Stimulated activated CD8-positive, alpha-beta memory T cell treated with anti-CD3 and anti-CD28 coated beads, Interleukin-12 subunit alpha, Interleukin-12 subunit beta, amount 100 ng/mL, for 4 hours (primary cell): ENCODE measurements at regions not wholly inside any gene's neighbourhood (a gene's known extent, or its start where the extent isn't known, plus 50 kb on each side); places are given as distances from the start of the nearest gene placed in this dataset.

Source experiments
- DNase-seq: peaks from one replicate; pipeline ENCODE4 v3.0.0-alpha.2; 2020; ENCODE audit warnings: low read depth

GRCh38 chr10:24120646-24121045 lies 88.3 kb upstream of the KIAA1217 start:
- no peak for DNase-seq

DNA sequence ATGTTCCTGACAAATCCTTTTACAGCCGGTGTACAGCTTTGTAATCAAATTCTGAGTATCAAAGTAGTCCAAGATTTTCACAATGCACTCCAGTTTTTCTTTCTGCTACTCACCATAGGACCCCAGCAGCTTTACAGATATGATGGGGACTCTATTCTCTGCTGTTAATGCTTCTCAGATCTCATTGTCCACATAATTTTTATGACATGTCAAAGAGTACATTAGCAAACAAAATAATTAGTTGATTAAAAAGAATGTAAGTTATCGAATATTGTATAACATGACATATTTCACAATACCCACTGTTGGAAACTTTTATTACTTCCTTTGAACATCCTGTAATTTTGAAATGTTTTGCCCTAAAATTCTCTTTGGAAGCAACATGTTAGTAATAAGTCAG lies 81.4 kb upstream of the KIAA1217 start:
- DNase-seq = no peak

DNA sequence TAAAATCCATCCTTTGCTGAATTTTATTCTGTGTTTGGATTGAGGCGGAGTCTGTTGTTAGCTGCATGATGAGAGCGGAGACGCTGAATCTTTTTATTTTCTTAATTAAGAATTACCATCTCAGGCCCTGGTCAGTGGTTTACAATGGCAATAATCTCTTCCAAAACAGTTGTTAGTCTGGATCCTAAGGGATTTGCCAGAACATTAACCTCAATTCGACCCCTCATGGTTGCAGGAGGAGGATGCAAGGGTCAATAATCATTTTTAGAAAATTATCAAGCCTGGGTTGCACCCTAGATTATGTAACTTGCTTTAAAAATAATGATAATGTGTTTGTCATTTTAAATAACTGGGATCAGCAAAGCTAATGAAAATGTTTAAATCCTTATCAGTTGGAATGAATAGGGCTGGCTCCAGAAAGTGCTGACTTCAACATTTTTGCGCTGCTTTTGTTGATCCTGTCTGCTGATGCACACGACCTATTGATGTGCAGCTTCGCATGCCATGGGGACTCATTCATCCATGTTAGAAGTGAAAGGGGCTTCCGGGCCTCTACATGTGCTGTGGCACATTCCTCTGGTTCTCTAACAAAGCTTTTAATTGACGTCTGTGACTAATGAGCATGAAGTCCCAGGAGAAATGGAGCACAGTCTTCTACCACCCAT lies 80.7 kb upstream of the KIAA1217 start:
- no peak for DNase-seq

DNA sequence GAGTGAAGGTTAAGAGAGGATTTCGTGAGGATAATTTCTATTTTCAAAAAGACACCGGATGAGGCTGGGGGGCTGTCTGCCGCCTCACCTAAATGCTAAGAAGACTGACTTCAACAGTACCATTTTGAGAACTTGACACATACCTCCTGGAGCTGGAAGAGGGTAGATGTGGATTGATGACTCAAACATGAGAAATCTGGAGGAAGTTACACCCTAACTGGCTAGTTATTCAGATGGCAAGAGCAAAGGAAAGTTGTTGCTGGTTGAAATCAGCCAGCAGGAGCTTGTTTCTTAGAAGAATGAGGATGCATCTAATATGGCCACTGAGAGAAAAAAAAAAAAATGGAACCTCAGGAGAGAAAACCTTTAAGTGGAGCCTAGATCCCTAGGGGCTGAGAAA lies 76.2 kb upstream of the KIAA1217 start:
- no peak for DNase-seq

- no peak for DNase-seq
Measured at GRCh38 chr10:24133835-24134234, 75.1 kb upstream of the KIAA1217 start.

DNA sequence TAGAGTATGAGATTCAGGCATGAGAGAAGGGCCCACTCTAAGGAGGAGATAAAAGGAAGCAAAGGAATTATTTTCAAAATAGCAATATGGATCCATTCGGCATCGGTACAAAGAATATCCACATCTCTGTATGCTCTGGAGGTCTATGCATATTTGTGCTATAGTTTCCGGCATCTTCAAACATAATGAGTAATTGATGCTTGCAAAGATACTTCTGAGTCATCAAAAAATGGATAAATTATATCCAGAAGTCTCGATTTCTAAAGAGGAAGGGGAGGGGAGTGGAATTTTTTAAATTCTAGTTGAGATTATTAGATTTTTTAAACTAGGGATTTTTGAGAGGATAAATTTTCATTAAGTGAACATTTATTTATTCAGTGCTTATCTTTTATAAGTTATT lies 72.9 kb upstream of the KIAA1217 start:
- DNase-seq = no peak

DNA sequence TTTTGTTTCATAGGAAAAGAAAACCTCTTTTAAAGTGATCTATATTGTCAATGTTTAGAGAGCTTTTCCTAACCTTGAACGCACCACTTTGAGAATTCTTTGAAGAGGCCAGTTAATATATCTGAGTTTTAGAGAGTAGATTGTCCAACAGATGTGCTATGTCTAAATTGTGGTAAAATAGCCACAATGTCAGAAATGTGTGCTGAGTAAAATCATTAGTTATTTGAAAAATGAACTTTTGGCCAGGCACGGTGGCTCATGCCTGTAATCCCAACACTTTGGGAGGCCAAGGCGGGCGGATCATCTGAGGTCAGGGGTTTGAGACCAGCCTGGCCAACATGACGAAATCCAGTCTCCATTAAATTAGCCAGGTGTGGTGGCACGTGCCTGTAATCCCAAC lies 61.6 kb upstream of the KIAA1217 start:
- no peak for DNase-seq

DNA sequence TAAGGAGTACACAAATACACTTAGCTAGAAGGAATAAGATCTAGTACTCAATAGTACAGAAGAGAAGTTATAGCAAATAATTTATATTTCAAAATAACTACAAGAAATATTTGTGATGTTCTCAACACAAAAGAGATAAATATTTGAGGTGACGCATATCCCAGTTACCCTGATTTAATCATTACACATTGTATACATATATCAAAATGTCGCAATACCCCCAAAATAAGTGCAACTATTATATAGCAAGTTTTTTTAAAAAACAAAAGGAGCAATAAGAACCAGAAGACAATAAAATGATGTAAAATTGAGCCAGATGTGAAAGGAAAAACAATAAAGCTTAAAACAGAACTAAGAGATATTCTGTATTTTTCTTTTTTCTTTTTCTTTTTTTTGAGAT lies 59.3 kb upstream of the KIAA1217 start:
- no peak for DNase-seq

GRCh38 chr10:24150853-24151252 lies 58.1 kb upstream of the KIAA1217 start:
- DNase-seq = no peak

DNA sequence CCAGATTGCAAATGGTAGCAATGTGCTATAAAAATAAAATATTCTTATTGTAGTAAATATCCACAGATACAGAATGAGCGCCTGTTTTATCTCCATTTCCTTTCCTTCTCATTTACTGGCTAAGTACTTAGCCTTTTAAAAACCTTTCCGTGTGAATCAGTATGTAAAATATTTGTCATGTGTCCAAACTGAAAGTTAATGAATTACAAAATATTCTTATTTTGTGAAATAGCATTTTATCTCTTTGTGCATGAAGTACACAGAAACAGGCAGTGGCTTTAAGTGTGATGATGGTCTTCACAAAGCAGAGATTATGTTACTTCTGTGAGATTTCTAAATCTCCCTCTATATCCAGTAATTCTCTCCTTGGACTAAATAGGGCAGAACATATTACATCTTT lies 56.7 kb upstream of the KIAA1217 start:
- no peak for DNase-seq

GRCh38 chr10:24153031-24153430 lies 55.9 kb upstream of the KIAA1217 start:
- no peak for DNase-seq

DNA sequence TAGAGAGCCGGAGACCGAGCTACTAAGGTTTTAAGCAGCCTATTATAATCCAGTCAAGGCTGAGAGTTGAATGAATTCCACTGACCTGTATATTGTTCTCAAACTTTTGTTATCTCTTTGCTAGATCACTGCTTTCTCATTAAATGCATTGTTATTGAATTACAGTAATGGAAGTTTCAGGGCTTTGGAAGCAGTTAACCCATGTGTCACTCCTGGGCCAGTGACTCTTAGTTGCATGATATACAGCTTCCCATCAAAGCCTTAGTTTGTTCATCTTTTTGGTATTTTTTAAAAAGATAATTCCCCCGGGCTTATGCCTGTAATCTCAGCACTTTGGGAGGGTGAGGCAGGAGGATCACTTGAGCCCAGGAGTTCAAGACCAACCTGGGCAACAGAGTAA lies 55.4 kb upstream of the KIAA1217 start:
- no peak for DNase-seq

DNA sequence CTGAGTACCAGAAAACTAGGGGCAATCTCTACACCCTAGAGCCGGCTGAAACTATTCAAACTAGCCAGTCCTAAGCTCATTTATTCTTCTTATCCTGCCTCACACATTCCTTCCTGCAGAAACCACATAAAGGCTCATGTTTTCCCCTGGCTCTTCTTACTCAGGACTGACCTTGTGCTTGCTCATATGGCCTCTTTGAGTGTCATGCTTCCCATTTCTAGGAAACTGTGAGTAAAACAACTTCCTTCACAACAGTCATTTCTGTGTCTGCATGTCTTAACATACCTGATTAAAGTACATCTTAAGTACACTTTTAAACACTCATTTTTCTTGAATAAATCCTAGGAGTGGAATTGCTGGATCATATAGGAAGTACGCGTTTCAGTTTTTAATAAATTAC lies 52.3 kb upstream of the KIAA1217 start:
- DNase-seq = no peak

DNA sequence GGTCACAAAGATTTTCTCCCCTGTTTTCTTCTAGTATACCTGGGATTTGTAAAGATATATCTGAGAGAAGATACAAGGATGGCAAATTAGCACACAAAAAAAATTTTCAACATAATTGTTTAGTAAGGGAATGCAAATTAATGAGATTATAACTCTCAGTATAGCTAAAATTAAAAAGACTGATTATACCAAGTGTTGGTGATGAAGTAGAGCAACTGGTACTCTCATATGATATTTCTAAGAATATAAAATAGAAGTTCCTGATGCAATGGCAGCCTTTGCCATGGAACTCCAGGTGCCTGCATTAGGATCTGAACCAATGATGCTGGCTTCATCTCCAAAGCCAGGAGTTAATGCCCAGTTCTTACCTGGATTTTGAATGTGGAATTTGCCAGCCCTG lies 51.4 kb upstream of the KIAA1217 start:
- DNase-seq = no peak
